ENCODE measurements at regions not wholly inside any gene's neighbourhood (a gene's known extent, or its start where the extent isn't known, plus 50 kb on each side); places are given as distances from the start of the nearest gene placed in this dataset.

DNA sequence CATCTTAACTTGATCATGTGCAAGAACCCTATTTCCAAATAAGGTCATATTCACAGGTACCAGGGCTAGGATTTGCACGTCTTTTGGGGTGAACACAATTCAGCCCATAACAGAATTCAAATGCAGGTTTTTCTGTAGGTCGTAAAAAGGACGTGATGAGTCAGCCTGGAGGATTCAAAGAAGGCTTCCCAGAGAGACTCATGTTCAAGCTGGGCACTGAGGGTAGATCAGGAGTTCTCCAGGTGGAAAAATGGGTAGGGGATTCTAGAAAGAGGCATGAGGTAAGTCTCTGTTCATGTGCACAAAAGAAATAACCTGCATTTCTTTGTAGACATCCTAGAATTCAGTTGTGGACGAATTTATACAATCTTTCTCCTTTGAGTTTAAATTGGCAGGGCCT lies 160.4 kb downstream of the RPS24 start:
- TF ChIP-seq POLR2AphosphoS5 (IDR thresholded peaks at IDR 0.05; ENCODE audit: borderline replicate concordance, low read depth, low read length) (no peak), EZH2 (IDR thresholded peaks at IDR 0.05) (no peak)

Measured in SK-N-MC (cell line).